H7 (cell line): ENCODE measurements at regions not wholly inside any gene's neighbourhood (a gene's known extent, or its start where the extent isn't known, plus 50 kb on each side); places are given as distances from the start of the nearest gene placed in this dataset.

Source experiments
- DNase-seq: peaks from one replicate; pipeline ENCODE4 v3.0.0; 2012
- H3K27me3 ChIP-seq: 2 replicates; pipeline ENCODE4 v1.6.0; 2011; ENCODE audit warnings: mild to moderate bottlenecking, low read length; ENCODE audit not compliant: control insufficient read depth, insufficient read depth
- H3K36me3 ChIP-seq: replicated peaks from 2 replicates; pipeline ENCODE4 v1.5.1; 2011; ENCODE audit warnings: low read length; ENCODE audit not compliant: control insufficient read depth, insufficient read depth
- H3K4me3 ChIP-seq: 2 replicates; pipeline ENCODE4 v1.5.1; 2011; ENCODE audit warnings: low read depth, mild to moderate bottlenecking, control low read depth, low read length, moderate library complexity; ENCODE audit not compliant: insufficient read depth

GRCh38 chr6:133693565-133693964 lies 195.3 kb upstream of the TCF21 start:
- no peak for DNase-seq
- Histone ChIP-seq H3K4me3 (no peak overlapping the region), H3K27me3 (no peaks in the 10 kb centered on the region), H3K36me3 (no peaks in the 10 kb centered on the region)

GRCh38 chr6:133697185-133697584 lies 191.7 kb upstream of the TCF21 start:
- Histone ChIP-seq H3K4me3 (no peak overlapping the region), H3K27me3 (no peaks in the 10 kb centered on the region), H3K36me3 (no peaks in the 10 kb centered on the region)
- DNase-seq, result no peak

GRCh38 chr6:133697666-133698065 lies 191.2 kb upstream of the TCF21 start:
- no peak for DNase-seq
- no peaks in the 10 kb centered on the region for H3K27me3 ChIP-seq
- no peak overlapping the region for H3K4me3 ChIP-seq

GRCh38 chr6:133698272-133698671 lies 190.6 kb upstream of the TCF21 start:
- Histone ChIP-seq H3K27me3 (no peaks in the 10 kb centered on the region), H3K36me3 (no peaks in the 10 kb centered on the region), H3K4me3 (no peak overlapping the region)
- no peak for DNase-seq

More at GRCh38 chr6:133697666-133698065, 191.2 kb upstream of the TCF21 start:
- no peaks in the 10 kb centered on the region for H3K36me3 ChIP-seq

GRCh38 chr6:133699741-133700385 lies 189.1 kb upstream of the TCF21 start:
- no peak for DNase-seq
- Histone ChIP-seq H3K36me3 (no peaks in the 10 kb centered on the region), H3K27me3 (no peaks in the 10 kb centered on the region), H3K4me3 (no peak overlapping the region)

- H3K36me3 ChIP-seq, result no peaks in the 10 kb centered on the region
- DNase-seq, result no peak
- H3K27me3 ChIP-seq, result no peaks in the 10 kb centered on the region
- H3K4me3 ChIP-seq, result no peak overlapping the region
These were observed 187.1 kb upstream of the TCF21 start for GRCh38 chr6:133701633-133702331.

- no peak for DNase-seq
- no peak overlapping the region for H3K4me3 ChIP-seq
- H3K27me3 ChIP-seq, result no peaks in the 10 kb centered on the region
- no peaks in the 10 kb centered on the region for H3K36me3 ChIP-seq
These were observed 184.5 kb upstream of the TCF21 start for GRCh38 chr6:133704371-133704770.

GRCh38 chr6:133705066-133705465 lies 183.8 kb upstream of the TCF21 start:
- Histone ChIP-seq H3K4me3 (no peak overlapping the region), H3K27me3 (no peaks in the 10 kb centered on the region), H3K36me3 (no peaks in the 10 kb centered on the region)
- DNase-seq, result no peak

- no peaks in the 10 kb centered on the region for H3K36me3 ChIP-seq
- no peak overlapping the region for H3K4me3 ChIP-seq
- DNase-seq, result no peak
- no peaks in the 10 kb centered on the region for H3K27me3 ChIP-seq
These were observed 183.2 kb upstream of the TCF21 start for GRCh38 chr6:133705731-133706130.

GRCh38 chr6:133707456-133707855 lies 181.5 kb upstream of the TCF21 start:
- H3K4me3 ChIP-seq, result no peak overlapping the region
- DNase-seq, result no peak
- H3K36me3 ChIP-seq, result no peaks in the 10 kb centered on the region
- no peaks in the 10 kb centered on the region for H3K27me3 ChIP-seq

- no peak for DNase-seq
- H3K36me3 ChIP-seq, result no peaks in the 10 kb centered on the region
- no peak overlapping the region for H3K4me3 ChIP-seq
- H3K27me3 ChIP-seq, result no peaks in the 10 kb centered on the region
These were observed 178.1 kb upstream of the TCF21 start for GRCh38 chr6:133710826-133711225.

- no peak for DNase-seq
- Histone ChIP-seq H3K36me3 (no peaks in the 10 kb centered on the region), H3K4me3 (no peak overlapping the region), H3K27me3 (no peaks in the 10 kb centered on the region)
These were observed 173.6 kb upstream of the TCF21 start for GRCh38 chr6:133715270-133715669.

- DNase-seq, result no peak
- no peak overlapping the region for H3K4me3 ChIP-seq
- no peaks in the 10 kb centered on the region for H3K27me3 ChIP-seq
- H3K36me3 ChIP-seq, result no peaks in the 10 kb centered on the region
These were observed 164.2 kb upstream of the TCF21 start for GRCh38 chr6:133724726-133725125.

- Histone ChIP-seq H3K4me3 (no peak overlapping the region), H3K27me3 (no peaks in the 10 kb centered on the region), H3K36me3 (no peaks in the 10 kb centered on the region)
- no peak for DNase-seq
These were observed 162.7 kb upstream of the TCF21 start for GRCh38 chr6:133726188-133726587.

GRCh38 chr6:133730881-133731280 lies 158.0 kb upstream of the TCF21 start:
- Histone ChIP-seq H3K36me3 (no peaks in the 10 kb centered on the region), H3K27me3 (no peaks in the 10 kb centered on the region), H3K4me3 (no peak overlapping the region)
- DNase-seq, result no peak
